GM04503 (cell line): ENCODE measurements at regions not wholly inside any gene's neighbourhood (a gene's known extent, or its start where the extent isn't known, plus 50 kb on each side); places are given as distances from the start of the nearest gene placed in this dataset.
"Not testable (repeated sequence)": the region's sequence is repeated elsewhere in the genome, so short reads cannot be mapped to it uniquely, and the experiment has no call there.

ENCODE experiments used
- DNase-seq: peaks from one replicate; pipeline ENCODE4 v3.0.0-alpha.2; 2012; ENCODE audit warnings: low read depth

GRCh38 chr6:81562169-81562568 is 190.3 kb downstream of the TENT5A start:
- DNase-seq: peak; percentile 51

- DNase-seq: no peak
Observed at GRCh38 chr6:81561731-81562130, 190.8 kb downstream of the TENT5A start.

DNA sequence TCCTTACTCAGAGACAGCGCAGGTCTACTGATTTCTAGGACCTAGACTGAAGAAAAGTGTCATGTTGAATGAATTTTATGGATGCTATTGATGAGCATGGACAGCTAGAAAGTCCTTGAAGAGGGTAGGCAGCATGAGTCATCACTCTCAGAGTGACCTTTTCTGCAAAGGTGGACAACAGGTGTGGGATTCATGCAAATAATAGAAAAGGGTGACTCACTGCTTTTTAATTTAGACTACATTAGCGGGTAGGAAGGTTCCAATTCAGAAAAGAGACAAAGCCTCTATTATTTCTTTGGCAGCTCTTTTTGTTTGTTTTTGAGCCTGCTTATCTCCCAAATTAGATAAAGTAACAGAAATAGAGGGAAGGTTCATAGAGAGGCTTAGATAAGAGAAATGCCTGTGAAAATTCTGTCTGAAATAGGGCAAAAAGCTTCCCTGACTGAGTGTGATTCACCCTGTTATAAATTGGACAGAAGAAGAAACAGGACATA is 191.4 kb downstream of the TENT5A start:
- DNase-seq: no peak

- DNase-seq: no peak
Observed at GRCh38 chr6:81557811-81558210, 194.7 kb downstream of the TENT5A start.

DNA sequence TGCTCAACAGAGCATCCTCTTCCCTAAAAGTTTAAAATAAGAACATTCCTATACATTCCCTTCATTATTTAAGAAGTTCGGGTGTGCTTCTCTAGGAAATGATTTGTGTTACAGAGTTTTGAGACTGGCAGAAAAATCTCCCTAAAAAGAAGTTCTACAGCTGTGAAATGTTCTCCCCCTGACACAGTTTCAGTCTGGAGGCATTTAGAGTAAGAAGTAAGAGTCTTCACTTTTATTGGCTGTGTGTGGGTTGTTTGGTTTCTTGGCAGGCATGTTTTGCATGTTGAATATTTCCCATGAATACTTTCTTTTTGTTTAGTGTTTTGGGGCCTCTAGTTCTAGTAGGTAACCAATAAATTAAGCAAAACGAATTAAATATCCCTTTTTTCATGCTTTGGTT is 195.9 kb downstream of the TENT5A start:
- no peak for DNase-seq

- DNase-seq: no peak
Observed at GRCh38 chr6:81553216-81553615, 199.3 kb downstream of the TENT5A start.

DNA sequence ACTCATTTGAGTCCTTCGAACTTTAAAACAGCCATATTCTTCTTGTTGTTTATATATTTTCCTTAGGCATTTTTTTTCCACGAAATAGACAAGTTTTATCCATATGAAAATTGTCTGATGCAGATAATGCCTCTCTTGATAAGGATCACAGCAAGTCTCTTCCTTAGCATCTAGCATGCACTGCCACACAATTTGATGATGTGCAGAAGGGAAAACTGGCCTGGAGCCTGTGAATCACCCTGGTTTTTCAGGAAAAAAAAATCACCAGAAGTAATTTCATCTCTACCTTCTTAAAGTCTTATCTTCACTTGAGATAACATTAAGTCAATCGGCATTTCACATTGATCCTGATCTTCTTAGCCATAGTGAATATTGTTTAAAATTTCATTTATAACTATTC is 199.8 kb downstream of the TENT5A start:
- no peak for DNase-seq

GRCh38 chr6:81547149-81547548 is 205.3 kb downstream of the TENT5A start:
- DNase-seq: no peak

DNA sequence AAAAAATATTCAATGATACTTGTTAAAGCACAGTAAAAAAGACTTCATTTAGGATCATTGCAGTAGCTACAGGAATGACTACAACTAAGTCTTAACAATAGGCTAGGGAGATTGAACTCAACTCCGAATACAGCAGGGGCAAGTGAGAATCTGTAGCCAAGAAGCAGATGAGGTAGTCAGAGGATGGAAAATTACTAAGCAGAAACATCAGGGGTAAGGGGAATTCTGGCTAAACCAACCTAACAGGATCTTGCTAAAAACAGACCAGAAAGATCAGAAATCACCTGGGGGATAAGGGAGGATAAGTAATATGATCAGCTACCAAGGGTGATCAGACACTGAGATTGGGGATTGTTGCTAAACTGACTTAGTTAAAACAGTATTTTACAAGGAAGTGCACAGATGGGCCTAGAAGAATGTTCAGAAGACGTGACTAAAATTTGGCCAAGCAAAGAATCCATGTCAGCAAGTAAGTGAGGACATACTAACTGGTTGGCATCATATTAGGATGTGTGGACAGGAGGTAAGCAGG is 217.5 kb downstream of the TENT5A start:
- DNase-seq: no peak

DNA sequence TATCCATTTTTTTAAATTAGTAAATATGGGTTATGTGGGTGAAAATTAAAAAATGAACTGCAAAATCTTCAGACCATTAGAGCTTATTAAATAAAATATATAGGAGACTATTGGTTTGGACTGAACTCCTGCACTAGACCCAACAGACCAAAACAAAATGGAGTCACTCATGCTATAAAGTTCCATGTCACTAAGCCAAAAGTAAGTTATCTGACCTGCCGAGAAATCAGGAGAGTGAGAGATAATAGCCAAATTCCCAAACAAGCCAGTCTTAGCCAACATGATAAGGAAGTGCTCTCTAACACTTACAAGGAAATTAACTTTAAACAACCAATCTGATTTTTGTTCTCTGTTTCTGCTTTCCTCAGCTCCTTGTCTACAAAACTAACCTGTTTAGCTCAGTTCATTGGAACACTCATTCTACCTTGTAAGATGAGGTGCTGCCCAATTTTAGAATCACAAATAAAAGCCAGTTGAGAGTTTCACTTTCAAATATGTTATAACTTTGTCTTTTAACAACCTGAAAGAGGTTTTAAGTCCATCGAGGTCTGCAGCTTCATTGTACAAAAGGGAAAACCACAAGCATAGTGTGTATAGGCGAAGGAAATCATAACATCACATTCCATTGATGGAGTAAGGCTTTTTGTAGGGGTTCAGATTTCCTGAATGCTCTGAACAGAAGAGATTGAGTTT is 220.5 kb downstream of the TENT5A start:
- DNase-seq: no peak

GRCh38 chr6:81517455-81517854 is 235.0 kb downstream of the TENT5A start:
- DNase-seq: no peak

GRCh38 chr6:81515562-81516453 is 236.7 kb downstream of the TENT5A start:
- DNase-seq: peak; percentile 38

DNA sequence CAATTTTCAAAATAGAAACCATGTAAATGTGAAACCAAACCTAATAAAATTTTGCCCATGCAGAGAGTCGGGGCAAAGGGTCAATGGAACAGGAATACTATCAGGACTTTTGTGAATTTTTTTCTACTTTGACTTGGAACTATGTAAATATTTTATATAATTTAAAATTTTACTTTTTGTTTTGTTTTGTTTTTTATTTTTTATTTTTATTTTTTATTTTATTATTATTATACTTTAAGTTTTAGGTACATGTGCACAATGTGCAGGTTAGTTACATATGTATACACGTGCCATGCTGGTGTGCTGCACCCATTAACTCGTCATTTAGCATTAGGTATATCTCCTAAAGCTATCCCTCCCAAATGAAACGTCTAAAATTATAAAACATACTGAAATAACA is 238.3 kb downstream of the TENT5A start:
- not testable (repeated sequence) for DNase-seq

- no peak for DNase-seq
Observed at GRCh38 chr6:81511423-81511822, 241.1 kb downstream of the TENT5A start.

DNA sequence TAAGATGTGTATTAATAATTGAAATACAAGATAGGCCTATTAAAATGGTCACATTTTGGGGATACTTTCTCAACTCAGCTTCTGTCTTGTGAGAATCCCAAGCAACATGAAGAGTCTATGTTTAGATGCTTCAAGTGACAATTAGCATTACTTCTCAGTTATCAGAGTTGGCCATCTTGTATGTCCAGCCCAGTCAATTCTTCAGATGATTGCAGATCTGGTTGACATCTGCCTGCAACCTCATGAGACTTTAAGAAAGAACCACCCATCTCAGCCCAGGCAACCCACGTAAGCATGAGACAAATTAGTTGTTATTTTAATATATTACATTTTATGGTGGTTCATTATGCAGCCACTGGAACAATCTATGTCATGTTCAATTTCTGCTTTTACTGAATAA is 256.5 kb downstream of the TENT5A start:
- no peak for DNase-seq

DNA sequence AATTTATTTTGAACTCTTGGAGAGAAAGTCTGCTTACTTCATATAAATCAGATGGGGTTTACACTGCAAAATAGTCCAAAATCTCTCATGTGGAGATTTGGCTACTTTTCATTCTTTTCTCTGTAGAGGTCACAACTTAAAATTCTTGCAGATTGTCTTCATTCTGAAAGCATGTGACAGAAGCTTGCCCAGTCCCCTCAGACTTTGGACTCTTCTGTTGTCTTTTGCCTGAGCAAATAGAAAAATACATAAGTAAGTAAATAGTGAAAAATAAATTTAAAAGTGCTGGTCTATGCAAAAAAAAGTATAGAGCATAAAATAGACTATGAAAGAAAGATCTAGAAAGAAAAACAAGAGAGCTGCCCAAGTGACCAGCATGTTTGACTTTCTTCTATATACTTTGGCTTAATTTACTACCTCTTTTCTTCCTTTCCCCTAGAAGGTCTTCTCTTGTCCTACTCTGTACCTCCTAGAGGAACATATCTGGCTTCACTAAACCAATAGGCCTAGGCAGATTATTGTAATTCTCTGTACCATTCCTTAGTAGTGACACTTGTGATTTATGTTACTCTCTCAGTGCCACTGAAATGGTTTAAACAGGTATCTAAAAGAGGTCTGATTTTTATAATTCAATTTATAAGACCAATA is 260.9 kb downstream of the TENT5A start:
- no peak for DNase-seq

DNA sequence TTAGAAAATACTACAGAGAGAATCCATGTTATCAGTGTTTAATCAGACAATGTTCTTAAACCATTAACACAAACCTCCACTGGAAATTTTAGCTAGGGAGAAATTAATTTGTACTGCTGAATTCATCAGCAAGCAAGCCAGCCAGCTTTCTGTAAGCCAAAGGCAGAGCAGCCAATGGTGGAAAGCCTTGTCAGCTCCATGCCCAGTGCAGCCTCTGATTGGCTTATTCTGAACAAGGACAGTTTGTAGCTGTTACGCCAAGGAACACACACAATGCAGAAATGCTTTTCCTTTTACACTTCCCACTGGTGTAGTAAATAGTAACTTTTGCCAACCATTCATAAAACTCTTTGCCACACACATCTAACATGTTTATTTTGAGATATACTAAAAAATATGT is 265.0 kb downstream of the TENT5A start:
- DNase-seq: no peak

- DNase-seq: no peak
Observed at GRCh38 chr6:81486234-81486633, 266.2 kb downstream of the TENT5A start.

- no peak for DNase-seq
Observed at GRCh38 chr6:81485395-81485794, 267.1 kb downstream of the TENT5A start.

DNA sequence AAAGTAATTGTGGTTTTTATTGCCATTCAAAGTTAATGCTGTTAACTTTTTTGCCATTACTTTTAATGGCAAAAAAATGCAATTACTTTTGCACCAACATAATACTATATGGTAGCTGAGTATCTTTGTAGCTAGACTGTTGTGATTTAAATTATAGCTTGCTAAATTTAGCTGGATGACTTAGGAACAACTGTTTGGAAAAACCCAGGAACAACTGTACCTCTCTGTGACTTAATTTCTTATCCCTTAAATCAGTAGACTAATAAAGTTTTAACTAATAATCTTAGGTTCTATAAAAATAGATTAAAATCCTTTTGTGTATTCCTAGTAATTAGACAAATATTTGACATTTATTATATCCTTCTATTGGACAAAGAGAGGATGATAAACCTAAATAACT is 268.2 kb downstream of the TENT5A start:
- no peak for DNase-seq

DNA sequence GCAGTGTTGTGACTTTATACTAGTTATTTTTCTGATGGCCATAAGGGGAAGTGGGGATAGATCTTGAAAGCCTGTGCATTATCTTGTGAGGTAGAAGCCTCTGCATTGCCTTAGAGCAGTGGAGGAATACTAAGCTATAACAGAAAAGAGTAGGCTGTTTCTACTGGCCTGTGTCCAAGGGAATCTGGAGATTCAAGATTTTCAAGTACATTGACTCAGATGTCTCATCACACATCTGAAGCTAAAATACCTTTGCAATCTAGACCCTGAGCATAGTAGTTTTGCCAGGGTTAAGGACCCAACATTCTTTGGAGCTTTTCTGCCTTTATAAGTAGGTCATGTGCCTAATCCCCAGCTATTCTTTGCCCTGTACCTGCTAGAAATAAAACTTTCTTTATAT is 272.3 kb downstream of the TENT5A start:
- DNase-seq: no peak

- peak; percentile 67 for DNase-seq
Observed at GRCh38 chr6:81476881-81477280, 275.6 kb downstream of the TENT5A start.

- peak; percentile 39 for DNase-seq
Observed at GRCh38 chr6:81475646-81476045, 276.8 kb downstream of the TENT5A start.
